A673 (cell line): ENCODE measurements at regions not wholly inside any gene's neighbourhood (a gene's known extent, or its start where the extent isn't known, plus 50 kb on each side); places are given as distances from the start of the nearest gene placed in this dataset.

Source experiments
- BruUV-seq: library from RNA; stranded (reverse); fragments of 400-500 nt; replicated peaks from 2 replicates; lab custom pipeline; 2021; lab: Mats Ljungman, UMichigan
- CTCF ChIA-PET: fragments of 300-600 bp; sonication (Branson Sonifier 250); formaldehyde crosslinking; loops from one replicate; lab custom pipeline; 2022; ENCODE audit warnings: antibody characterized with exemption; lab: Charles Lee
- POLR2A ChIA-PET: fragments of 300-600 bp; sonication (Branson Sonifier 250); formaldehyde crosslinking; loops from one replicate; lab custom pipeline; 2022; ENCODE audit warnings: antibody characterized with exemption; ENCODE audit not compliant: low non-redundant PET; lab: Charles Lee
- DNase-seq: peaks from one replicate; pipeline ENCODE4 v3.0.0-alpha.2; 2015; ENCODE audit warnings: low spot score
- H3K27ac ChIP-seq: fragments of 200-600 bp; sonication (generic); 2 replicates; pipeline ENCODE4 v1.5.1; 2016; ENCODE audit warnings: mixed run types, low read depth, mild to moderate bottlenecking, mixed read lengths, antibody characterized with exemption, low read length; ENCODE audit not compliant: poor library complexity, severe bottlenecking
- H3K27me3 ChIP-seq: fragments of 200-600 bp; sonication (generic); replicated peaks from 2 replicates; pipeline ENCODE4 v1.6.1; 2017; ENCODE audit warnings: mixed run types, low read depth, mild to moderate bottlenecking, mixed read lengths, antibody characterized with exemption, low read length; ENCODE audit not compliant: insufficient read depth, poor library complexity
- H3K36me3 ChIP-seq: fragments of 200-600 bp; sonication (generic); 2 replicates; pipeline ENCODE4 v1.6.1; 2016; ENCODE audit warnings: mixed run types, mild to moderate bottlenecking, mixed read lengths, antibody characterized with exemption, low read length; ENCODE audit not compliant: insufficient read depth, poor library complexity, severe bottlenecking
- H3K4me1 ChIP-seq: fragments of 200-600 bp; sonication (generic); 2 replicates; pipeline ENCODE4 v1.6.1; 2017; ENCODE audit warnings: mixed run types, mild to moderate bottlenecking, mixed read lengths, antibody characterized with exemption, low read length; ENCODE audit not compliant: insufficient read depth, poor library complexity, severe bottlenecking
- H3K4me3 ChIP-seq: fragments of 200-600 bp; sonication (generic); 2 replicates; pipeline ENCODE4 v1.5.1; 2016; ENCODE audit warnings: low read depth, mixed run types, mild to moderate bottlenecking, mixed read lengths, low read length; ENCODE audit not compliant: poor library complexity, severe bottlenecking
- H3K9me3 ChIP-seq: fragments of 200-600 bp; sonication (generic); 2 replicates; pipeline ENCODE4 v1.6.1; 2016; ENCODE audit warnings: mixed run types, low read depth, mild to moderate bottlenecking, mixed read lengths, antibody characterized with exemption, low read length; ENCODE audit not compliant: poor library complexity, severe bottlenecking
- CTCF ChIP-seq: fragments of 300-800, 200-600 bp; sonication (generic); conservative IDR thresholded peaks from 2 replicates; pipeline ENCODE4 v1.5.1; 2017; ENCODE audit warnings: low read depth, mild to moderate bottlenecking, antibody characterized with exemption, low read length, moderate library complexity, mixed read lengths
- EZH2 ChIP-seq: fragments of 200-600 bp; sonication (generic); IDR thresholded peaks from 2 replicates; pipeline ENCODE4 v1.6.1; 2017; ENCODE audit warnings: borderline replicate concordance, low read depth, mild to moderate bottlenecking, mixed read lengths, antibody characterized with exemption, low read length; ENCODE audit not compliant: poor library complexity, severe bottlenecking
- intact Hi-C: fragments of 100-400 bp; cut with micrococcal nuclease; formaldehyde crosslinking; loops from one replicate; pipeline ENCODE4 v1.10.0; 2022; ENCODE audit not compliant: unreplicated experiment

GRCh38 chr10:44742248-44742647 lies 168.9 kb upstream of the TMEM72 start:
- no TSS peak for BruUV-seq
- intact Hi-C loops, result no loop called here

GRCh38 chr10:44743535-44743934 lies 167.6 kb upstream of the TMEM72 start:
- Histone ChIP-seq H3K4me3 (no peak overlapping the region), H3K27me3 (peaks cover 5% of the 10 kb centered on the region), H3K36me3 (no peaks in the 10 kb centered on the region), H3K27ac (no peak overlapping the region), H3K9me3 (no peaks in the 10 kb centered on the region), H3K4me1 (no peaks in the 10 kb centered on the region)
- TF ChIP-seq EZH2 (no peak), CTCF (no peak)
- ChIA-PET CTCF (no interaction called here), POLR2A (no interaction called here)
- no peak for DNase-seq
- intact Hi-C loops, result no loop called here
- BruUV-seq, result no TSS peak

More at GRCh38 chr10:44742248-44742647, 168.9 kb upstream of the TMEM72 start:
- no peaks in the 10 kb centered on the region for H3K9me3 ChIP-seq
- no peak overlapping the region for H3K27ac ChIP-seq
- H3K27me3 ChIP-seq, result peaks cover 5% of the 10 kb centered on the region
- H3K4me3 ChIP-seq, result no peak overlapping the region
- ChIA-PET CTCF (no interaction called here), POLR2A (no interaction called here)
- no peaks in the 10 kb centered on the region for H3K36me3 ChIP-seq
- DNase-seq, result no peak
- TF ChIP-seq CTCF (no peak), EZH2 (no peak)
- no peaks in the 10 kb centered on the region for H3K4me1 ChIP-seq

- no peak for DNase-seq
- ChIA-PET CTCF (no interaction called here), POLR2A (no interaction called here)
- TF ChIP-seq CTCF (no peak), EZH2 (no peak)
- no peak overlapping the region for H3K4me3 ChIP-seq
- no peaks in the 10 kb centered on the region for H3K27me3 ChIP-seq
- intact Hi-C loops, result no loop called here
- H3K4me1 ChIP-seq, result no peaks in the 10 kb centered on the region
- no peaks in the 10 kb centered on the region for H3K36me3 ChIP-seq
- H3K9me3 ChIP-seq, result no peaks in the 10 kb centered on the region
- no TSS peak for BruUV-seq
- no peak overlapping the region for H3K27ac ChIP-seq
These were observed 165.2 kb upstream of the TMEM72 start for GRCh38 chr10:44745920-44746319.
